Fibroblast of lung (primary cell): ENCODE measurements at regions not wholly inside any gene's neighbourhood (a gene's known extent, or its start where the extent isn't known, plus 50 kb on each side); places are given as distances from the start of the nearest gene placed in this dataset.

ENCODE experiments used
- DNase-seq, 2 donors: peaks; one replicate each; pipeline versions ENCODE4 v3.0.0 to v3.0.0-alpha.2; 2010; ENCODE audit warnings: low read depth in 2 of 2
- H2AFZ ChIP-seq: 2 replicates; pipeline ENCODE4 v1.5.1; 2012; ENCODE audit warnings: low read length, control low read depth, inconsistent platforms
- H3K27ac ChIP-seq: 2 replicates; pipeline ENCODE4 v1.5.1; 2011; ENCODE audit warnings: low read length, control low read depth; ENCODE audit not compliant: insufficient read depth
- H3K27me3 ChIP-seq: 2 replicates; pipeline ENCODE4 v1.5.1; 2011; ENCODE audit warnings: mild to moderate bottlenecking, low read length; ENCODE audit not compliant: control insufficient read depth, insufficient read depth
- H3K36me3 ChIP-seq: 2 replicates; pipeline ENCODE4 v1.5.1; 2011; ENCODE audit warnings: low read length; ENCODE audit not compliant: control insufficient read depth, insufficient read depth
- H3K4me1 ChIP-seq: 2 replicates; pipeline ENCODE4 v1.5.1; 2011; ENCODE audit warnings: low read length; ENCODE audit not compliant: control insufficient read depth, insufficient read depth; ENCODE audit errors: extremely low read depth
- H3K4me2 ChIP-seq: 2 replicates; pipeline ENCODE4 v1.5.1; 2011; ENCODE audit warnings: low read length, control low read depth; ENCODE audit not compliant: insufficient read depth; ENCODE audit errors: extremely low read depth
- H3K4me3 ChIP-seq, 4 experiments: fragments of 200-600 bp in 1 of 4; sonication (generic) in 1 of 4; replicated peaks in 1 of 4; 2 replicates each; pipeline ENCODE4 v1.5.1; 2011 to 2016; ENCODE audit warnings: low read length in 4 of 4, low read depth in 3 of 4, mild to moderate bottlenecking in 3 of 4, control low read depth in 2 of 4, inconsistent platforms in 1 of 4, mixed read lengths in 1 of 4; ENCODE audit not compliant: insufficient read depth in 1 of 4; ENCODE audit errors: control extremely low read depth in 1 of 4
- H3K79me2 ChIP-seq: 2 replicates; pipeline ENCODE4 v1.5.1; 2012; ENCODE audit warnings: mild to moderate bottlenecking, low read length, inconsistent platforms; ENCODE audit not compliant: control insufficient read depth, insufficient read depth
- H3K9ac ChIP-seq: 2 replicates; pipeline ENCODE4 v1.5.1; 2011; ENCODE audit warnings: mild to moderate bottlenecking, low read length, control low read depth; ENCODE audit not compliant: insufficient read depth
- H3K9me3 ChIP-seq: 2 replicates; pipeline ENCODE4 v1.5.1; 2012; ENCODE audit warnings: low read depth, low read length; ENCODE audit not compliant: control insufficient read depth, insufficient read depth
- H4K20me1 ChIP-seq: 2 replicates; pipeline ENCODE4 v1.5.1; 2011; ENCODE audit warnings: low read length; ENCODE audit not compliant: control insufficient read depth, insufficient read depth; ENCODE audit errors: extremely low read depth
- EZH2 ChIP-seq: IDR thresholded peaks from 2 replicates; pipeline ENCODE4 v1.5.1; 2012; ENCODE audit warnings: low read length, control low read depth, mild to moderate bottlenecking; ENCODE audit errors: missing control alignments
- TF ChIP-seq, protein P1 (sequence below), 2 donors: IDR thresholded peaks in 1 of 2; conservative IDR thresholded peaks in 1 of 2; 1 replicate in 1 of 2; 2 replicates in 1 of 2; pipeline ENCODE4 v1.5.1; 2011 to 2012; ENCODE audit warnings: low read length in 2 of 2, control low read depth in 1 of 2, inconsistent platforms in 1 of 2, low read depth in 1 of 2, mild to moderate bottlenecking in 1 of 2

DNA sequence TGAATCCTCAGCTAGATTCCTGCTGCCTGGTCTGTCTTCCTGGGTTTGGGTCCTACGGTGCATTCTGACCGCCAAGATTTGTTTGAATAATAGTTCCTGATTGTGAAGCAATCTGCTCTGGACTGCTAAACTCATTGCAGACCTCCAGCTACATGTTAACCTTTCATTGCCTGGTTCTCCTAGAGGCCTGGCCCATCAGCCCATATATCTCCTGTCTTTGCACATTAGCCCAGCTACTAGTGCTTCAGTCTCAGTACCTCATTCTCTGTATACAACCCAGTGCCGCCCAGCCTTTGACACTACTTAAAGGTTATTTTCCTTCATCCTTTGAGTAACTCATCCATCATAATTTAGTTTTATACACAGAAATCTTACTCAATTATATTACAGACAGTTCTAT, 65.6 kb upstream of the GRIP1 start:
- no peak overlapping the region for H3K4me2 ChIP-seq
- no peaks in the 10 kb centered on the region for H4K20me1 ChIP-seq
- H3K4me1 ChIP-seq = no peaks in the 10 kb centered on the region
- H3K27me3 ChIP-seq = peaks cover 2% of the 10 kb centered on the region
- no peaks in the 10 kb centered on the region for H3K9me3 ChIP-seq
- no peak overlapping the region for H3K4me3 ChIP-seq
- no peaks in the 10 kb centered on the region for H3K36me3 ChIP-seq
- no peak for TF ChIP-seq EZH2
- TF ChIP-seq, protein P1, sequence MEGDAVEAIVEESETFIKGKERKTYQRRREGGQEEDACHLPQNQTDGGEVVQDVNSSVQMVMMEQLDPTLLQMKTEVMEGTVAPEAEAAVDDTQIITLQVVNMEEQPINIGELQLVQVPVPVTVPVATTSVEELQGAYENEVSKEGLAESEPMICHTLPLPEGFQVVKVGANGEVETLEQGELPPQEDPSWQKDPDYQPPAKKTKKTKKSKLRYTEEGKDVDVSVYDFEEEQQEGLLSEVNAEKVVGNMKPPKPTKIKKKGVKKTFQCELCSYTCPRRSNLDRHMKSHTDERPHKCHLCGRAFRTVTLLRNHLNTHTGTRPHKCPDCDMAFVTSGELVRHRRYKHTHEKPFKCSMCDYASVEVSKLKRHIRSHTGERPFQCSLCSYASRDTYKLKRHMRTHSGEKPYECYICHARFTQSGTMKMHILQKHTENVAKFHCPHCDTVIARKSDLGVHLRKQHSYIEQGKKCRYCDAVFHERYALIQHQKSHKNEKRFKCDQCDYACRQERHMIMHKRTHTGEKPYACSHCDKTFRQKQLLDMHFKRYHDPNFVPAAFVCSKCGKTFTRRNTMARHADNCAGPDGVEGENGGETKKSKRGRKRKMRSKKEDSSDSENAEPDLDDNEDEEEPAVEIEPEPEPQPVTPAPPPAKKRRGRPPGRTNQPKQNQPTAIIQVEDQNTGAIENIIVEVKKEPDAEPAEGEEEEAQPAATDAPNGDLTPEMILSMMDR (conservative IDR thresholded peaks at IDR 0.05 in 1 of 2, IDR thresholded peaks at IDR 0.05 in 1 of 2; ENCODE audit: low read depth in 1 of 2, low read length in 2 of 2) = no peak
- H3K27ac ChIP-seq = no peak overlapping the region
- no peak overlapping the region for H3K9ac ChIP-seq
- no peak for DNase-seq
- H3K79me2 ChIP-seq = no peaks in the 10 kb centered on the region
- no peak overlapping the region for H2AFZ ChIP-seq

DNA sequence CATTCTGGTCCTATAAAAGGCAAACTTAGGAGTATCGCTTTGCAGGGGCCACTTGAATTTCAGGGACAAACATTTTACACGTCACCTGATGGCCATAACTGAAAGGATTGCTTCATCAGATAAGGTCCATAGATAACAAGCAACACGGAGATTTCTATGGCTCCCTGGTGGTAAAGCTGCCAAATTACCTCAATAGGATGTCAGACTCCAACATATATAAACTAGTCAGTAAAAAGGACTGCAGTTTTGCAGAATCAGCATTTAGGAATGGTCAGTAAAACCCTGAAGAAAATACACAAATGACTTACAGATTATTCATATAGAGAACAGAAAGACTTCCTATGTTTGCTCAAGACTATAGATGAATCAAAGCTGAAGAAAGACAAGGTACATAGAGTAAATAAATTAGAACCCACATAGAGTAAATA, 66.1 kb upstream of the GRIP1 start:
- Histone ChIP-seq H3K9me3 (no peaks in the 10 kb centered on the region), H3K9ac (no peak overlapping the region), H3K36me3 (no peaks in the 10 kb centered on the region), H3K4me2 (no peak overlapping the region), H3K4me1 (no peaks in the 10 kb centered on the region), H3K79me2 (no peaks in the 10 kb centered on the region), H3K27me3 (peaks cover 2% of the 10 kb centered on the region), H3K4me3 (no peak overlapping the region), H4K20me1 (no peaks in the 10 kb centered on the region), H3K27ac (no peak overlapping the region), H2AFZ (no peak overlapping the region)
- TF ChIP-seq, protein P1 (conservative IDR thresholded peaks at IDR 0.05 in 1 of 2, IDR thresholded peaks at IDR 0.05 in 1 of 2; ENCODE audit: low read depth in 1 of 2, low read length in 2 of 2) = no peak
- no peak for TF ChIP-seq EZH2
- no peak for DNase-seq

DNA sequence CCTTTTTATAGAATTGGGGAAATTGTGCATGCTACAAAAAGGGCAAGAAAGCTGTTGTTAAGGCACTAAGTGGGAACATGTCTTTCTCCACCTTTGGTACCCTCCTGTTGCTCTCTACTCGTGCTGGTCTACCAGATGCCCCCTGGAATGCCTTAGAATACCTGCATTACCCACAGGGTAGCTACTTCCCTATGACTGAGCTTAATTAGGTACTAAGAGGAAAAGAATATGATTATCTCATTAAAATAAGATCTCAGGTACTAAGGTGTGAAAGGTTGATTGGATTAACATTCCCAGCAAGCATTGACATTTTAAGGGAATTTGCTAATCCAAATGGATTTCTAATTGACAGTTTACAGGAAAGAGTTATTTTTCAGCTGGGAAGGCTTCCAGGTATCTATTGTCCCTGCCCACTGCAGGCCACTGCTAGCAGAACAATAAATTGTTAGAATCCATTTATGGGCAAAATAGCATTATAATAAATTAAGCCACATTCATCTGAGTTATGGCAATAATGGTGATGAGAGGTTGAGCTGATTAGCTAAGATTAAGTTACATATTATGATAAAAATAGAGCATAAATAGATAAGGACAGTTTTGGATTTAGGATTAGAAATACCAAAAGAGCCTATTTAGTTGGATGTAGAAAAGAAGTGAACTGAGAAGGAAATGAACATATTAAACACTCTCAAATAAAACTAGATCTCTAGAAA, 67.8 kb upstream of the GRIP1 start:
- H2AFZ ChIP-seq = no peak overlapping the region
- DNase-seq = no peak
- H3K79me2 ChIP-seq = no peaks in the 10 kb centered on the region
- no peaks in the 10 kb centered on the region for H3K4me1 ChIP-seq
- H3K36me3 ChIP-seq = no peaks in the 10 kb centered on the region
- H3K4me2 ChIP-seq = no peak overlapping the region
- H3K27me3 ChIP-seq = peaks cover 2% of the 10 kb centered on the region
- H3K27ac ChIP-seq = no peak overlapping the region
- TF ChIP-seq EZH2 = no peak
- TF ChIP-seq, protein P1 (conservative IDR thresholded peaks at IDR 0.05 in 1 of 2, IDR thresholded peaks at IDR 0.05 in 1 of 2; ENCODE audit: low read depth in 1 of 2, low read length in 2 of 2) = no peak
- no peak overlapping the region for H3K4me3 ChIP-seq
- H3K9me3 ChIP-seq = no peaks in the 10 kb centered on the region
- H4K20me1 ChIP-seq = no peaks in the 10 kb centered on the region
- H3K9ac ChIP-seq = no peak overlapping the region
